ENCODE measurements at regions not wholly inside any gene's neighbourhood (a gene's known extent, or its start where the extent isn't known, plus 50 kb on each side); places are given as distances from the start of the nearest gene placed in this dataset.

- DNase-seq, result no peak
Measured at GRCh38 chr16:49910541-49911071, 54.7 kb upstream of the ZNF423 start.

GRCh38 chr16:49911430-49911829, 55.5 kb upstream of the ZNF423 start:
- no peak for DNase-seq

- no peak for DNase-seq
Measured at GRCh38 chr16:49912721-49913120, 56.8 kb upstream of the ZNF423 start.

- no peak for DNase-seq
Measured at GRCh38 chr16:49913720-49914119, 57.8 kb upstream of the ZNF423 start.

DNA sequence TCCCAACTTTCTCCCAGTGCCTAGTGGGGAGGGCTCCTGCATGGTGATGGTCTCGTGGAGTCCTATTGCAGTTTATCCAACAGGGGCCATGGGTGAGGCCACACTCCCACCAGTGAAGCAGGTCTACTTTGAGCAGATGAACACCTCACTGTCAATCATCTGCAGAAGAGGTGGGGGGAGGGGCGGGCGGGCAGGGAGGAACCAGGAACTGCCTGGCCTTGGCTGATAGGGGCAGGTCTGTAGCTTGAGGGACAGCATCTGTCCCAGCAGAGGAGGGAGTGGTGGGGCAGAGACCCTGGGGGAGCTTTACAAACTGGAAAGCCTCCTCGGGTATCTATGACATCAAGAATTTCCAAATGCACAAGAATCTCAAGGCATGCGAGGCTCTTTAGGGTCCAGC, 58.7 kb upstream of the ZNF423 start:
- DNase-seq, result no peak

DNA sequence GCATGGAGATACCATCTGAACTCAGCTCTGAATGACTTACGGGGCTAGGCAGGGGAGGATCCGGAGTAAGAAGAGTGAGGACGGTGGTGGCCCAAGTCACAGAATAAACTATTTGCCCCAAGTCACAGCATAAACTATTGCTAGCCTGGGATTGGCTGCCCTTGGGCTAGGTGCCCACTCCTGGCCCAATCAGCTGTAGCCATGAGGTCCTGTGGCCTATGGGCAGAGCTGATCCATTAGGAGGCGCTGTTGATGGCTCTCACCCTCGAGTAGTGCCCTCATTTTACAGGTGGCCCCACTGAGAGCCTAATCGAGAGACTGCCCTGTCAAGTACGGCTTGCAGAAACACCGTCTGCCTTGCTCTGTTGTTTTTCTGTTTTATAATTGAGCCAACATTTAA, 62.3 kb upstream of the ZNF423 start:
- DNase-seq, result no peak

- DNase-seq, result no peak
Measured at GRCh38 chr16:49919327-49919726, 63.4 kb upstream of the ZNF423 start.

DNA sequence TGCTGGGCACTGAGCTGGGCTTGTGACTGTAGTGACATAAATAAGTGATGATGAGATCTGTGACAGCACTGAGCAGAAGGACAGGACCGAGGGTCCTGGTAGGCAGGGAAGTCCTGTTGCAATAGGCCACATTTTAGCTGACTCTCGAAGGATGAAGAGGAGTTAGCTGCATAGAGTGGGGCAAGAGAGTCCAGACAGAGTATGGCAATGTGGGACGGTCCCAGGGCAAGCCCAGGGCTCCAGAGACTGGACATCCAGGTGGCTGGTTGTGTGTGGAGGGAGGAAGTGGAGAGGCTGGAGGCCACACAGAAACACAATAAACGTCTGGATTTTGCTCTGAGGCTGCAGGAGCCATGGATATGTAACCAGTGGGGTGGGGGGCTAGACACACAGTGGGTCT, 64.5 kb upstream of the ZNF423 start:
- DNase-seq, result no peak

DNA sequence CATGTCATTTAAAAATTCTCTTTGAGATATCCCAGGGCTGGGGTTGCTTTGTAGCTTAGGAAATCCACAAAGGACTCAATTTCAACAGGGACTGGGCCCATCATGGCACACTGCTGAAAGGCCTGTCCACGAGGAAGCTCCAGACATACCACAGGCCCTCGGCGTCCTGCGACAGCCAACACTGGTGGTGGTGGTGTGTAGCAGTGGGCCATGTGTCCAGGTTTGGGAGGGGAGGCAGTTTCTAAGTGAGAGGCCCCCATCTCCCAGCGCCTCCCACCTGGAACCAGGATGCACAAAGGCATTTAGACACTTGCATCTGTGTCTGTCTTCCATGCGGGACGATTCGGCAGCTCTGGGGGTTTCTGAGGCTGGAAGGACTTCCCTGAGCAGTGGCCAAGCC, 65.2 kb upstream of the ZNF423 start:
- DNase-seq, result no peak

DNA sequence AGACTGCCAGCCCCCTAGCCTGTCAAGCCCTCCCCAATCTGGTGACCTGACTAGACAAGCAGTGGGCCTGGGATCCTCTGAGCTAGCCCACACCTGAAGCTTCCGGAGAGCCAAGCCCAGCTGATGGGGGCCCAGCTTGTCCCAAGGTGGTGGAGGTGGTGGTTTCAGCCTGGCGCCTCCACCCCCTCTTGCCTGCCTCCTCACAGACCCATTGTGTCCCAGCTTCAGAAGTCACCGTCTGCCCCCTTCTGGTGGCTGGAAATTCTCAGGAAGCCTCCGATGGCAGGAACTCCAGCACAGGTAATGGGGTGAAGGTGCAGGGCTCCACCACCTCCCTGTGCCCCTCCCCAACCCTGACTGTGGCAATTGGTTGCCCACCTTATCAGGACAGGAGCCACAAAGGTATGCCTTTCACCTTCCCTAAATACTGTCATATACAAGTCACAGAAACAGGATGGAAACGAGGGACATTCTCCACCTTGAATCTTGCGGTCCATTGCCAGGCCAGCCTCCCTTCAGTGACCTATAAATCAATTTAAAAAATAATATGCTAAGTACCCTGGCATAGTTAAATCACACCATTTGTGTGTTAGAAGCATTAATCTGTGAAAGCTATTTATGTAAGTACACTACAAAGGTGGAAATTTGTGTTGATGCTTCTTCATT, 66.0 kb upstream of the ZNF423 start:
- peak; percentile 35 to 61 for DNase-seq

- DNase-seq, result no peak
Measured at GRCh38 chr16:49923411-49923810, 67.5 kb upstream of the ZNF423 start.

GRCh38 chr16:49924078-49924477, 68.2 kb upstream of the ZNF423 start:
- DNase-seq, result no peak

DNA sequence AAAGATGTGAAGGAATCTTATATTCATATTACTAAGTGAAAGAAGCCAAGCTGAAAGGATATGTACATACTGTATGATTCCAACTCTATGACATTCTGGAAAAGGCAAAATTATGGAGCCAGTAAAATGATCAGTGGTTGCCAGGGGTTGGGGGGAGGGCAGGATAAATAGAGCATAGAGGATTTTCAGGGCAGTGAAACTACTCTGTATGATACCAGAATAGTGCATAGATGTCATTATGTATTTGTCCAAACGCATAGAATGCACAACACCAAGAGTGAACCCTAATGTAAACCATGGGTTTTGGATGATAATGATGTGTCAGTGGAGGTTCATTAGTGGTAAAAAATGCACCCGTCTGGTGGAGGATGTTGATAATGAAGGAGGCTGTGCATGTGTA, 71.0 kb upstream of the ZNF423 start:
- DNase-seq, result no peak

DNA sequence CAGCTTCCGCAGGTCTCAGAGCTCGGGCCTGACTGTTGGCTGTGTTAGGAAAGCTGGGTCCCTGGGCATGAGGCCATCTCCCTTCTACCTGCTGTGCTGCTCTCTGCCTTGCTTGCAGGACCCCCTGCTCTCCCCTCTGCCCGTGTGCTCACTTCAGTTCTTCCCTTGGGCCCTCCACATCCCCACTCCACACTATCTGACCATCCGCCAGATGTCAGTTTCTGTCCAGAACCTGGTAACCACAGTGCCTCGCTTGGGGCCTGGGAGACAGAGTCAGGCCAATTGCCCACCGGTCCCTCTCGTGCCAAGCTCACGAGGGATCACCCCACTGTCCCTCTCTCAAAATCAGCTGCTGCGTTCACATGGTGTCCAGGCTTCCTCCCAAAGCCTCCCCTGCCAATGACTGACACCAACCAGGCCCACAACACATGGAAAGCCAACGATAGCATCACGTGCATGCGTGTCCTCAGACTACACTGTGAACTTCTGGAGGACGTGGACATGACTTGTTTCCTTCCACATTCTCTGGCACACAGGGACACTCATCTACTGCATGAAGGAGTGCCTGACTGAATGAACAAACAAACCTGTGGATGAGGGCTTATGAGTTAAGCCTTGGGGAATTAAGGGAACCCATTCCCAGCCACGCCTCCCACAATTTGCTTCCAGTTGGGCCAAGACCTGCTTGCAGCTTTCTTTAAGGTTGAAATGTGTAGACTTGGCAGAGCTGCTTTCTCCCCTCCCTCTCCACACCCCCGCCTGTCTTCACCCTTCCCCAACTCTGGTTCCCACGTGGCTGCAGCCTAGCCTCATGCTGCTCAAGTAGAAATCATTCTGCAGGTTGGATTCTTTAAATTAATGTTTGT, 72.5 kb upstream of the ZNF423 start:
- DNase-seq, result no peak

DNA sequence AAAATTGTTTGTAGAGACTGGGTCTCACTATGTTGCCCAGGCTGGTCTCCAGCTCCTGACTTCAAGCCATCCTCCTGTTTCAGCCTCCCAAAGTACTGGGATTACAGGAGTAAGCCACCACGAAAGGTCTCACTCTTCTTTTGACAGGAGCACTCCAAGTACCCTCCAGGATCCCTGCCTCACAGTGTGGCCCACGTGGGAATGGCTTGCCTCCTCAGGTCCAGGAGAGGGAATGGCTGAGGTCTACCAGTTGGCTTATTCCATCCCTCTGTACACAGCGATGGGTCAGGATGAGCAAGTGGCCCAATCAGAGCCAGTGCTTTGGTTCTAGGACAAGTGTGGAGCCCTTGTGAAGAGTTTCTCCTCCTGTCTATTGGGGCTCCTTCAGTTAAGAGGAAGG, 73.7 kb upstream of the ZNF423 start:
- DNase-seq, result no peak

DNA sequence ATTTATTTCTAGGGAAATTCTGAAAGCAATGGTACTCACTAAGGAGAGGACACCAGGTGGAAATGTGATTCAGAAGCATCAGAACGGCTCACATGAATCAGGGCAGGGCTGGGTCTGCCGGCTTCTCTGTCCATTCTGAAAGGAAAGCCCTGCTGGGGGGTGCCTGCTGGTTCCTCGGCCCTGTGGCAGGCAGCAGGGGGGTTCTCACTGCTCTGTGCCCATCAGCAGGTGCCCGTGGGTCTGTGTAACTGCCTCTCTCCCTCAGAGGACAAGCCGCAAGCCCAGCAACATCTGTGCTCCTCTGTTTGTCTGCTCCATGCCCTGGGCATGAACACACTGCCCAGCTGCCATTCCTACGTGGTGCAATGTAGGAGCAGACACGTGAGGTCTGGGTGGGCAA, 74.9 kb upstream of the ZNF423 start:
- no peak for DNase-seq

DNA sequence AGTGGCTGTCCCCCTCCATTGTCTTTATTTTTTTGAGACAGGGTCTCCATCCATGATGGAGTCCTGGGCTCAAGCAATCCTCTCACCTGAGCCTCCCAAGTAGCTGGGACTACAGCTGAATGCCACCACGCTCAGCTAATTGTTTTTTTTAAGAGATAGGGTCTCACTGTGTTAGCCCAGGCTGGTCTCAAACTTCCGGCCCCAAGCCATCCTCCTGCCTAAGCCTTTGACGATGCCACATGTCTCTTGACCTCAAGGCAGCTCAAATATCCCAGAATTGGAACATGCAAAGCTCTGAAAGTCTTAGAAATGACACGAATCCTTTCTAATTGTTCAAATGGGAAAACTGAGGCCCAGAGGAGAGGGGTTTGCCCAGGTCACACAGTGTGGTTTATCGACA, 75.4 kb upstream of the ZNF423 start:
- no peak for DNase-seq

- no peak for DNase-seq
Measured at GRCh38 chr16:49931916-49932315, 76.0 kb upstream of the ZNF423 start.

DNA sequence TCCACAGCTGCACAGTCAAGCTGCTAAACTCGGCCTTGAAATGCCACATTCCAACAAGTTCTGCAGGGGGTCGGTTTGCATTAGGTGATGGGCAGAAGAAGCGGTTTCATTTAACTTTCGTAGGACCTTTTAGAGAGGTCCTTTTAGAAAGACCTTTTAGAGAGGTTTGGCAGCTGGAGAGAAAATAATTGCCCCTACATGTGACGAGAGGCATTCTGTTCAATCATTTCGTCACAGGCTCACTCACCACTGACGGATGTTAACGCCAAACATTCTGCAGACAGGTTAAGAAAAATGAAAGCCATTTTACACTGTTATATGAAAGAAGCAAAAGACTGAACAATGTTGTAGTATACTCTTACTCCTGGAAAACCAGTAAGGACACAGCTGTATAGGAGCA, 76.5 kb upstream of the ZNF423 start:
- no peak for DNase-seq

DNA sequence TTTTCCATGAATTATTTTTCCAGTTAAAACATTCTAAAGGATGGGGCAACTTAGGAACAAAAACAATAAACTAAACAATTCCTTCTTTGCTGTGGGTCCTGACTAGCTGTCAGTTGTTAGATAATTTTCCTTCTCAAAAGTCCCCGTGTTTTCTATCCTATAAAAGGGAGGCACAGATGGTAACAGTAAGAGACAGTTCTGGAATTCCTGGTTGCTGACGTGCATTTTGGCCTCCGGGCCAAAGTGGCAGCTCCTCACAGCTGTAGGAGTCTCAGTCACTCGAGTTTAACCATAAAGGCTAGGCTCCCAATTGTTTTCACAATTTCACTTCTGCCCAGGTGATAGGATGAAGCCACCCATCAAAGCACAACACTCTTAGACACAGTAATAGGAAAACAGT, 77.0 kb upstream of the ZNF423 start:
- DNase-seq, result no peak

DNA sequence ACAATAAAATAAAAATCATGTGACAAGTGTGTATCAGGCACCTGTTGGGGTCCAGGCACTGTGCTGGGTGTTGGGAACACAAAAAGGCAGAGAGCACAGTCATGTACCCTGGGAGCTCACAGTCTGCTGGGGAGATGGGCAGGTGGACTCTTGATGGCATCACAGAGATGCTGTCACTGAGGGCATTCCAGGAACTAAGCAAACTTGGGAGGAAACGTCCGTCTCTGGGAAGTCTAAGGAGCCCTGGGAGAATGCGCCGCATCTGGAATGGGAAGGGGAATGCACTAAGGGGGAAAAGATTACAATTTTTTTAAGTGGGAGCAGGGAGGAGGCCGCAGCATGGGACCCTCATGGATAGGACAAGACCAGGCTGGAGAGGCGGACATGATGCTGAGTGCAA, 80.9 kb upstream of the ZNF423 start:
- DNase-seq, result no peak

DNA sequence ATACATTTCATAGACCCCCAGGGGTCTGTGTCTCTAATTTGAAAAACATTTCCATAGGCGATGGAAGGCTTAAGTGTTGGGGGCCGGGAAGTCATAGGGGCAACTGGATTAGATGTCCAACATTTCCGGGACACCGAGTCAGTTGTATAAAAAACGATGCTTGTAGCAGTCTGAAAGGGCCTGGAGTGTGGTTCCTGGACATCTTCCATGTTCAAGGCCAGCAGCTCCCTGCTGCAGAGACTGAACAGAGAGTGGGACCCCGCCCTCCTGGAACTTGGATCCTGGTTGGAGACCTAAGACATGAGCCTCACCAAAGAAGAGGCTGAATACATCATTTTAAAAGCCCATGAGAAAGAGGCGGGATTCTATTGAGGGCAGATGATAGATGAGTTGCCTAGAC, 82.0 kb upstream of the ZNF423 start:
- no peak for DNase-seq

GRCh38 chr16:49939495-49939894, 83.6 kb upstream of the ZNF423 start:
- DNase-seq, result no peak

DNA sequence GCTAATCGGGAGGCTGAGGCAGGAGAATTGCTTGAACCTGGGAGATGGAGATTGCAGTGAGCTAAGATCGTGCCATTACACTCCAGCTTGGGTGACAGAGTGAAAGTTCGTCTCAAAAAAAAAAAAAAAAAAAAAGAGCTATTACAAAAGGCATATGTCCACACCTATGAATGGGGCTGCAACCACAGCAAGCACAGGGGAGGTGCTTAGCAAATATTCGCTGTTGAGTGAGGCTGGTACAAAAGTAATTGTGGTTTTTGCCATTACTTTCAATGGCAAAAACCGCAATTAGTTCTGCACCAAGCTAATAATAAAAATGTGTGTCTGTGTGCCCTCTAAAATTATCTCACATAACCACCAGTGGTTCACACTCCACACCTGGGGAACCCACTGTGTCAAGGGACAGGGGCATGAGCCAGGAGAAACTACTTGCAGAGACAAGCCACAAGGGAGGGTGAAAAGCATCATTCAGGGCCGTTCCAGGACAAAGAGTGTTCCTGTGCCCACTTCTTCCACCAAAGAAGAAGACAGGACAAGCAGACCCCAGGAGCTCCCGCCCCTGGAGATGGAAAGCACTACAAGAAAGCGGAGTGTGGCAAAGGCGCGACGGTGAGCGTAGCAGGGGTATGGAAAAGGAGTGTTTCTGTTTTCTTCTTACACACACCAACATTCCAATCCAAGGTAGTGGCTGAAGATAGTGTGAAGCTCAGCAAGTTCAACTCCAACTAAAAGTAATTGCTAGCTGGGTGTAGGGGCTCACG, 84.4 kb upstream of the CNEP1R1 start:
- DNase-seq, result no peak
